WTC11 (cell line): ENCODE measurements at regions not wholly inside any gene's neighbourhood (a gene's known extent, or its start where the extent isn't known, plus 50 kb on each side); places are given as distances from the start of the nearest gene placed in this dataset.

Experiments used
- ATAC-seq: fragments of 200-7000 bp; cut with Tn5 transposase; 2 replicates; pipeline ENCODE4 v1.10.0; 2021; ENCODE audit warnings: mild to moderate bottlenecking, moderate library complexity
- CTCF ChIA-PET: fragments of 300-600 bp; sonication (Branson Sonifier 250); formaldehyde crosslinking; loops from one replicate; lab custom pipeline; 2021; ENCODE audit warnings: antibody characterized with exemption; lab: Charles Lee
- POLR2A ChIA-PET: fragments of 350-600 bp; sonication (Branson Sonifier 250); formaldehyde crosslinking; loops from one replicate; lab custom pipeline; 2021; ENCODE audit warnings: antibody characterized with exemption; lab: Charles Lee
- DNase-seq: peaks from one replicate; pipeline ENCODE4 v3.0.0; 2021; ENCODE audit warnings: low spot score
- H3K27ac Mint-ChIP-seq: 2 replicates; pipeline ENCODE4 v1.8.0; 2021; ENCODE audit warnings: mixed read lengths
- H3K27me3 Mint-ChIP-seq: 2 replicates; pipeline ENCODE4 v1.8.0; 2021; ENCODE audit warnings: low read depth, mild to moderate bottlenecking, moderate library complexity, mixed read lengths
- H3K36me3 Mint-ChIP-seq: 2 replicates; pipeline ENCODE4 v1.8.0; 2021; ENCODE audit warnings: mixed read lengths
- H3K4me1 Mint-ChIP-seq: 2 replicates; pipeline ENCODE4 v1.8.0; 2022; ENCODE audit warnings: mixed read lengths
- H3K4me3 Mint-ChIP-seq: 2 replicates; pipeline ENCODE4 v1.8.0; 2021; ENCODE audit warnings: mild to moderate bottlenecking, moderate library complexity, mixed read lengths
- H3K9me3 Mint-ChIP-seq: 2 replicates; pipeline ENCODE4 v1.8.0; 2021; ENCODE audit warnings: mixed read lengths
- EMX1 ChIP-seq: fragments of 250-450 bp; sonication (Bioruptor Pico); IDR thresholded peaks from 2 replicates; pipeline ENCODE4 v1.8.0; 2021; ENCODE audit warnings: mild to moderate bottlenecking
- FOXJ3 ChIP-seq: sonication (generic); formaldehyde crosslinking; IDR thresholded peaks from 2 replicates; pipeline ENCODE4 v1.9.0; 2021; ENCODE audit warnings: missing genetic modification reagents, mild to moderate bottlenecking, borderline replicate concordance
- FOXK1 ChIP-seq: sonication (generic); formaldehyde crosslinking; IDR thresholded peaks from 2 replicates; pipeline ENCODE4 v1.8.0; 2022; ENCODE audit warnings: mild to moderate bottlenecking, moderate library complexity, missing genetic modification reagents
- GTF2I ChIP-seq: fragments of 250-450 bp; sonication (Bioruptor Pico); conservative IDR thresholded peaks from 2 replicates; pipeline ENCODE4 v1.4.0; 2021; ENCODE audit warnings: mild to moderate bottlenecking
- MYBL2 ChIP-seq: sonication (generic); formaldehyde crosslinking; IDR thresholded peaks from 2 replicates; pipeline ENCODE4 v1.8.1; 2023; ENCODE audit warnings: mild to moderate bottlenecking, moderate library complexity, missing genetic modification reagents
- NR1H2 ChIP-seq: sonication (generic); formaldehyde crosslinking; IDR thresholded peaks from 2 replicates; pipeline ENCODE4 v1.9.0; 2021; ENCODE audit warnings: mild to moderate bottlenecking, moderate library complexity, missing genetic modification reagents
- RELA ChIP-seq: sonication (generic); formaldehyde crosslinking; IDR thresholded peaks from 2 replicates; pipeline ENCODE4 v1.8.1; 2022; ENCODE audit warnings: missing genetic modification reagents, mild to moderate bottlenecking, borderline replicate concordance
- RORB ChIP-seq: fragments of 250-450 bp; sonication (Bioruptor Pico); IDR thresholded peaks from 2 replicates; pipeline ENCODE4 v1.9.0; 2021; ENCODE audit warnings: mild to moderate bottlenecking
- ZNF232 ChIP-seq: sonication (generic); formaldehyde crosslinking; IDR thresholded peaks from 2 replicates; pipeline ENCODE4 v1.8.0; 2022; ENCODE audit warnings: mild to moderate bottlenecking, missing genetic modification reagents
- TF ChIP-seq, protein P1 (sequence below): sonication (generic); formaldehyde crosslinking; IDR thresholded peaks from 2 replicates; pipeline ENCODE4 v1.8.0; 2023; ENCODE audit warnings: missing genetic modification reagents, mild to moderate bottlenecking, borderline replicate concordance
- TF ChIP-seq, protein P2 (sequence below): sonication (generic); formaldehyde crosslinking; IDR thresholded peaks from 2 replicates; pipeline ENCODE4 v1.8.1; 2023; ENCODE audit warnings: mild to moderate bottlenecking, moderate library complexity, missing genetic modification reagents
- TF ChIP-seq, protein P3 (sequence below): sonication (generic); formaldehyde crosslinking; IDR thresholded peaks from 2 replicates; pipeline ENCODE4 v1.8.1; 2023; ENCODE audit warnings: mild to moderate bottlenecking, missing genetic modification reagents, moderate library complexity
- TF ChIP-seq, protein P4 (sequence below): sonication (generic); formaldehyde crosslinking; IDR thresholded peaks from 2 replicates; pipeline ENCODE4 v1.8.1; 2022; ENCODE audit warnings: missing genetic modification reagents, borderline replicate concordance

DNA sequence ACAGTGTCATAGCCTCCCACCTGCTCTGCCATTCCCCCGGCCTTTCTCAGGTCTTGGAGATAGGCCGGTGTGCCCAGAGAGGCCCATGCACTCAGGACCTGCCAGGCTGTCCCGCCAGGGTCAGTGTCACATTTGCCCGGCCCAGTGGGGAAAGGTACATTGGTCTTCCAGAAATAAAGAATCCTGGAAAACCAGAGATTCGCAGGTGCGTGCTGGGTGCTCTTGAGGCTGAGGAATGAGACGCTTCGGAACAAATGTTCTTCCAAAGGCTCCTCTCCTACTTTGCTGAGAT is 205.8 kb upstream of the RTL1 start (continued):
- TF ChIP-seq, protein P1, sequence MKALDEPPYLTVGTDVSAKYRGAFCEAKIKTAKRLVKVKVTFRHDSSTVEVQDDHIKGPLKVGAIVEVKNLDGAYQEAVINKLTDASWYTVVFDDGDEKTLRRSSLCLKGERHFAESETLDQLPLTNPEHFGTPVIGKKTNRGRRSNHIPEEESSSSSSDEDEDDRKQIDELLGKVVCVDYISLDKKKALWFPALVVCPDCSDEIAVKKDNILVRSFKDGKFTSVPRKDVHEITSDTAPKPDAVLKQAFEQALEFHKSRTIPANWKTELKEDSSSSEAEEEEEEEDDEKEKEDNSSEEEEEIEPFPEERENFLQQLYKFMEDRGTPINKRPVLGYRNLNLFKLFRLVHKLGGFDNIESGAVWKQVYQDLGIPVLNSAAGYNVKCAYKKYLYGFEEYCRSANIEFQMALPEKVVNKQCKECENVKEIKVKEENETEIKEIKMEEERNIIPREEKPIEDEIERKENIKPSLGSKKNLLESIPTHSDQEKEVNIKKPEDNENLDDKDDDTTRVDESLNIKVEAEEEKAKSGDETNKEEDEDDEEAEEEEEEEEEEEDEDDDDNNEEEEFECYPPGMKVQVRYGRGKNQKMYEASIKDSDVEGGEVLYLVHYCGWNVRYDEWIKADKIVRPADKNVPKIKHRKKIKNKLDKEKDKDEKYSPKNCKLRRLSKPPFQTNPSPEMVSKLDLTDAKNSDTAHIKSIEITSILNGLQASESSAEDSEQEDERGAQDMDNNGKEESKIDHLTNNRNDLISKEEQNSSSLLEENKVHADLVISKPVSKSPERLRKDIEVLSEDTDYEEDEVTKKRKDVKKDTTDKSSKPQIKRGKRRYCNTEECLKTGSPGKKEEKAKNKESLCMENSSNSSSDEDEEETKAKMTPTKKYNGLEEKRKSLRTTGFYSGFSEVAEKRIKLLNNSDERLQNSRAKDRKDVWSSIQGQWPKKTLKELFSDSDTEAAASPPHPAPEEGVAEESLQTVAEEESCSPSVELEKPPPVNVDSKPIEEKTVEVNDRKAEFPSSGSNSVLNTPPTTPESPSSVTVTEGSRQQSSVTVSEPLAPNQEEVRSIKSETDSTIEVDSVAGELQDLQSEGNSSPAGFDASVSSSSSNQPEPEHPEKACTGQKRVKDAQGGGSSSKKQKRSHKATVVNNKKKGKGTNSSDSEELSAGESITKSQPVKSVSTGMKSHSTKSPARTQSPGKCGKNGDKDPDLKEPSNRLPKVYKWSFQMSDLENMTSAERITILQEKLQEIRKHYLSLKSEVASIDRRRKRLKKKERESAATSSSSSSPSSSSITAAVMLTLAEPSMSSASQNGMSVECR, result no peak
- no peak for TF ChIP-seq FOXJ3 (CRISPR knock-in tag)
- TF ChIP-seq, protein P2, sequence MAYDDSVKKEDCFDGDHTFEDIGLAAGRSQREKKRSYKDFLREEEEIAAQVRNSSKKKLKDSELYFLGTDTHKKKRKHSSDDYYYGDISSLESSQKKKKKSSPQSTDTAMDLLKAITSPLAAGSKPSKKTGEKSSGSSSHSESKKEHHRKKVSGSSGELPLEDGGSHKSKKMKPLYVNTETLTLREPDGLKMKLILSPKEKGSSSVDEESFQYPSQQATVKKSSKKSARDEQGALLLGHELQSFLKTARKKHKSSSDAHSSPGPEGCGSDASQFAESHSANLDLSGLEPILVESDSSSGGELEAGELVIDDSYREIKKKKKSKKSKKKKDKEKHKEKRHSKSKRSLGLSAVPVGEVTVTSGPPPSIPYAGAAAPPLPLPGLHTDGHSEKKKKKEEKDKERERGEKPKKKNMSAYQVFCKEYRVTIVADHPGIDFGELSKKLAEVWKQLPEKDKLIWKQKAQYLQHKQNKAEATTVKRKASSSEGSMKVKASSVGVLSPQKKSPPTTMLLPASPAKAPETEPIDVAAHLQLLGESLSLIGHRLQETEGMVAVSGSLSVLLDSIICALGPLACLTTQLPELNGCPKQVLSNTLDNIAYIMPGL (CRISPR knock-in tag), result no peak
- TF ChIP-seq RELA (CRISPR knock-in tag), result no peak
- TF ChIP-seq EMX1 (CRISPR knock-in tag), result no peak
- TF ChIP-seq, protein P3, sequence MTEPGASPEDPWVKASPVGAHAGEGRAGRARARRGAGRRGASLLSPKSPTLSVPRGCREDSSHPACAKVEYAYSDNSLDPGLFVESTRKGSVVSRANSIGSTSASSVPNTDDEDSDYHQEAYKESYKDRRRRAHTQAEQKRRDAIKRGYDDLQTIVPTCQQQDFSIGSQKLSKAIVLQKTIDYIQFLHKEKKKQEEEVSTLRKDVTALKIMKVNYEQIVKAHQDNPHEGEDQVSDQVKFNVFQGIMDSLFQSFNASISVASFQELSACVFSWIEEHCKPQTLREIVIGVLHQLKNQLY (CRISPR knock-in tag), result no peak
- TF ChIP-seq GTF2I (CRISPR knock-in tag), result no peak
- no peak for TF ChIP-seq RORB (CRISPR knock-in tag)
- no peak for TF ChIP-seq MYBL2 (CRISPR knock-in tag)
- no peak for TF ChIP-seq ZNF232 (CRISPR knock-in tag)
- TF ChIP-seq NR1H2 (CRISPR knock-in tag), result no peak
- TF ChIP-seq, all 79 proteins: peak for 0

DNA sequence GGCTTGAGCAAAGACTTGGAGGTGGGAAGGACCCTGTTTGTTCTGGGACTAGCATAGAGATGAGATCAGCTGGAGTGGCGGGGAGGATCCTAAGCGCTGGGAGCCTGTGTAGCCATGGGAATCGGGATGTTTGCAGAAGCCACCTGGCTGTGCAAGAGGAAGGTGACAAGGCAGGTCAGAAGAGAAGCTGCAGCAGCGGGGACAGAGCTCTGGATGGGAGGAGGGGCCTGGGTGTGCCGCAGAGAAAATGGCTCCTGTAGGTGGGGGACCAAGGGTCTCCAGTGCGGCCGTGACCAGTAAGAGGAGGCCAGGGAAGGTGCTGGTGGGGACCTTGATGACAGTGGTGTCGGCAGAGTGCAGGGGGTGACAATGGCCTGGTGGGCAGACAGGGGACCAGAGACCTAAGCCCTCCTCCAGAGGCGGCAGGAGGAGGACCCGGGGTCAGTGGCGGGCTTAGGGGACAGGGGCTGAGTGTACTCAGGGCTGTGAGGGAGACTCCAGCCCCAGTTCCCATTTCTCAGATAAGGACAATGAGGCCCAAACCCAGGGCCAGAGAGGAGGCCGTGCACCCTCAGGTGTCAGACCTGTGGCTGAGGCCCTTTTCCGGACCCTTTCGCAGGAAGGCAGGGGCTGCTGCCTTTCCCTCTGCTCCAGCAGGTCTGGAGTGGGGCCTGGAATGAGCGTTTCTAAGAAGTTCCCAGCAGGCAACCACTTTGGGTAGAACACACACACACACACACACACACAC is 206.6 kb upstream of the RTL1 start:
- Mint-ChIP-seq H3K27ac (no peak overlapping the region), H3K4me1 (no peaks in the 10 kb centered on the region), H3K4me3 (no peak overlapping the region), H3K9me3 (peaks cover 4% of the 10 kb centered on the region), H3K36me3 (no peaks in the 10 kb centered on the region), H3K27me3 (no peaks in the 10 kb centered on the region; the same call in 1 of the 2 replicates)
- ATAC-seq (no peak), DNase-seq (no peak)
- ChIA-PET CTCF (no interaction called here), POLR2A (no interaction called here)
- TF ChIP-seq, protein P4, sequence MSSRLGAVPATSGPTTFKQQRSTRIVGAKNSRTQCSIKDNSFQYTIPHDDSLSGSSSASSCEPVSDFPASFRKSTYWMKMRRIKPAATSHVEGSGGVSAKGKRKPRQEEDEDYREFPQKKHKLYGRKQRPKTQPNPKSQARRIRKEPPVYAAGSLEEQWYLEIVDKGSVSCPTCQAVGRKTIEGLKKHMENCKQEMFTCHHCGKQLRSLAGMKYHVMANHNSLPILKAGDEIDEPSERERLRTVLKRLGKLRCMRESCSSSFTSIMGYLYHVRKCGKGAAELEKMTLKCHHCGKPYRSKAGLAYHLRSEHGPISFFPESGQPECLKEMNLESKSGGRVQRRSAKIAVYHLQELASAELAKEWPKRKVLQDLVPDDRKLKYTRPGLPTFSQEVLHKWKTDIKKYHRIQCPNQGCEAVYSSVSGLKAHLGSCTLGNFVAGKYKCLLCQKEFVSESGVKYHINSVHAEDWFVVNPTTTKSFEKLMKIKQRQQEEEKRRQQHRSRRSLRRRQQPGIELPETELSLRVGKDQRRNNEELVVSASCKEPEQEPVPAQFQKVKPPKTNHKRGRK (CRISPR knock-in tag), result no peak
- TF ChIP-seq RELA (CRISPR knock-in tag) (no peak), FOXJ3 (CRISPR knock-in tag) (no peak), FOXK1 (CRISPR knock-in tag) (no peak), GTF2I (CRISPR knock-in tag) (no peak)
- TF ChIP-seq, protein P1, result no peak
